KMS-11 (cell line): ENCODE measurements at regions not wholly inside any gene's neighbourhood (a gene's known extent, or its start where the extent isn't known, plus 50 kb on each side); places are given as distances from the start of the nearest gene placed in this dataset.

Experiments
- H2AFZ ChIP-seq: fragments of 200-600 bp; sonication (generic); 2 replicates; pipeline ENCODE4 v1.6.1; 2016; ENCODE audit warnings: antibody characterized with exemption, mixed run types, low read depth
- H3K27ac ChIP-seq: fragments of 200-600 bp; sonication (generic); 2 replicates; pipeline ENCODE4 v1.6.1; 2016; ENCODE audit warnings: mild to moderate bottlenecking, mixed run types
- H3K27me3 ChIP-seq: fragments of 200-600 bp; sonication (generic); 2 replicates; pipeline ENCODE4 v1.6.1; 2017; ENCODE audit warnings: mild to moderate bottlenecking, low read depth, mixed run types, moderate library complexity; ENCODE audit not compliant: insufficient read depth
- H3K36me3 ChIP-seq: fragments of 200-600 bp; sonication (generic); 2 replicates; pipeline ENCODE4 v1.6.1; 2017; ENCODE audit warnings: mild to moderate bottlenecking, mixed run types; ENCODE audit not compliant: insufficient read depth
- H3K4me1 ChIP-seq: fragments of 200-600 bp; sonication (generic); 2 replicates; pipeline ENCODE4 v1.6.1; 2016; ENCODE audit warnings: mild to moderate bottlenecking, low read depth, mixed run types; ENCODE audit not compliant: poor library complexity, severe bottlenecking
- H3K4me2 ChIP-seq: fragments of 200-600 bp; sonication (generic); 2 replicates; pipeline ENCODE4 v1.7.0; 2016; ENCODE audit warnings: mild to moderate bottlenecking, mixed run types
- H3K4me3 ChIP-seq: fragments of 200-600 bp; sonication (generic); IDR thresholded peaks from 2 replicates; pipeline ENCODE4 v1.6.1; 2017; ENCODE audit warnings: low read depth, low read length, mixed read lengths; ENCODE audit not compliant: insufficient read depth
- H3K79me2 ChIP-seq: fragments of 200-600 bp; sonication (generic); 2 replicates; pipeline ENCODE4 v1.6.1; 2016; ENCODE audit warnings: low read depth, mixed run types; ENCODE audit not compliant: insufficient read depth
- H3K9ac ChIP-seq: fragments of 200-600 bp; sonication (generic); 2 replicates; pipeline ENCODE4 v1.6.1; 2016; ENCODE audit warnings: mild to moderate bottlenecking, mixed run types
- H4K20me1 ChIP-seq: fragments of 200-600 bp; sonication (generic); 2 replicates; pipeline ENCODE4 v1.6.1; 2016; ENCODE audit warnings: mild to moderate bottlenecking, mixed run types; ENCODE audit not compliant: insufficient read depth
- TF ChIP-seq, protein P1 (sequence below): fragments of 200-600 bp; sonication (generic); conservative IDR thresholded peaks from 2 replicates; pipeline ENCODE4 v1.6.1; 2017; ENCODE audit warnings: low read depth, mild to moderate bottlenecking, antibody characterized with exemption, low read length, moderate library complexity, mixed read lengths

DNA sequence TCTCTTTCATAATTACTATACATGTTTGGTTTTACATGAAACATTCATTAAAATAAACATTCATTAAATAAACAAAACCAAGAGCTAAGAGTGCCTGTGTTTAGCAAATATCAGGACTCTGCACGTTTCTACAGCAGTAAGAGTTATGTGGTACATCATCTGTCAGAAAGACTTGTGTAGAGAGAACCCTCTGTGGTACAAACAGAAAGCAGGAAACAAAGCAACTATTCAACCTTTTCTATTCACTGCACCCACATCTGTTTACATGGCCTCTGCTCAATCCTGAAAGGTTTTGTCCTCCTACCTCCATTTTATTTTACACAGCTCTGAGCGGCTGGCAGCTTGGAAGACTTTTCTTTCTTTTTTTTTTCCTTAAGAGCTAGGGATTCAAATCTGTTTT, 90.7 kb upstream of the PCDH18 start:
- Histone ChIP-seq H3K4me1 (peaks cover 14% of the 10 kb centered on the region), H3K79me2 (no peaks in the 10 kb centered on the region), H2AFZ (peak overlapping the region; percentile 55; the same call in 1 of the 2 replicates), H3K27ac (peak overlapping the region; percentile 24; the same call in 1 of the 2 replicates), H3K27me3 (no peaks in the 10 kb centered on the region), H3K9ac (no peak overlapping the region), H4K20me1 (no peaks in the 10 kb centered on the region), H3K4me2 (peak overlapping the region; percentile 24; the same call in 1 of the 2 replicates), H3K4me3 (no peak overlapping the region), H3K36me3 (no peaks in the 10 kb centered on the region)
- TF ChIP-seq, protein P1, sequence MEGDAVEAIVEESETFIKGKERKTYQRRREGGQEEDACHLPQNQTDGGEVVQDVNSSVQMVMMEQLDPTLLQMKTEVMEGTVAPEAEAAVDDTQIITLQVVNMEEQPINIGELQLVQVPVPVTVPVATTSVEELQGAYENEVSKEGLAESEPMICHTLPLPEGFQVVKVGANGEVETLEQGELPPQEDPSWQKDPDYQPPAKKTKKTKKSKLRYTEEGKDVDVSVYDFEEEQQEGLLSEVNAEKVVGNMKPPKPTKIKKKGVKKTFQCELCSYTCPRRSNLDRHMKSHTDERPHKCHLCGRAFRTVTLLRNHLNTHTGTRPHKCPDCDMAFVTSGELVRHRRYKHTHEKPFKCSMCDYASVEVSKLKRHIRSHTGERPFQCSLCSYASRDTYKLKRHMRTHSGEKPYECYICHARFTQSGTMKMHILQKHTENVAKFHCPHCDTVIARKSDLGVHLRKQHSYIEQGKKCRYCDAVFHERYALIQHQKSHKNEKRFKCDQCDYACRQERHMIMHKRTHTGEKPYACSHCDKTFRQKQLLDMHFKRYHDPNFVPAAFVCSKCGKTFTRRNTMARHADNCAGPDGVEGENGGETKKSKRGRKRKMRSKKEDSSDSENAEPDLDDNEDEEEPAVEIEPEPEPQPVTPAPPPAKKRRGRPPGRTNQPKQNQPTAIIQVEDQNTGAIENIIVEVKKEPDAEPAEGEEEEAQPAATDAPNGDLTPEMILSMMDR: no peak

DNA sequence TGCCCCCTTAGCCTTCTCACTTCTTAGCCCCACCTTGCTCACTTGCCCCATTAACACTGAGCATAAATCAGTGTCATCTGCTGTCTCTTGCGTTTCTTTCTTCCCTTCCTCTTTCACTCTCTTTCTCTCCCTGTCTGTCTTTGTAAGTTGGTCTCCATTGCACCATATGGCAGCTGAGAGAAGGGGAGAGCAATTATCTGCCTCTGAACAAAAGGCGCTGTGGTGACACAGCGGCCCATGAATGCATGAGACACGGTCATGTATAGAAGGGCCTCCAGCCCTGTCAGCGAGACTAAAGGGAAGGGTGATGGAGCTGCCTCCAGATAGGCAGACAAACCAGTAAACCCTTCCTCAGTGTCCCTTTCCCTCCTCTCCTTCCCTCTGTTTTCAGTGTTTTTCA, 88.8 kb upstream of the PCDH18 start:
- TF ChIP-seq, protein P1: no peak
- no peak overlapping the region for H3K27ac ChIP-seq
- no peaks in the 10 kb centered on the region for H3K36me3 ChIP-seq
- H3K4me1 ChIP-seq: peaks cover 14% of the 10 kb centered on the region
- H3K4me2 ChIP-seq: no peak overlapping the region
- no peaks in the 10 kb centered on the region for H3K27me3 ChIP-seq
- H3K79me2 ChIP-seq: no peaks in the 10 kb centered on the region
- H2AFZ ChIP-seq: no peak overlapping the region
- no peaks in the 10 kb centered on the region for H4K20me1 ChIP-seq
- no peak overlapping the region for H3K4me3 ChIP-seq
- no peak overlapping the region for H3K9ac ChIP-seq

DNA sequence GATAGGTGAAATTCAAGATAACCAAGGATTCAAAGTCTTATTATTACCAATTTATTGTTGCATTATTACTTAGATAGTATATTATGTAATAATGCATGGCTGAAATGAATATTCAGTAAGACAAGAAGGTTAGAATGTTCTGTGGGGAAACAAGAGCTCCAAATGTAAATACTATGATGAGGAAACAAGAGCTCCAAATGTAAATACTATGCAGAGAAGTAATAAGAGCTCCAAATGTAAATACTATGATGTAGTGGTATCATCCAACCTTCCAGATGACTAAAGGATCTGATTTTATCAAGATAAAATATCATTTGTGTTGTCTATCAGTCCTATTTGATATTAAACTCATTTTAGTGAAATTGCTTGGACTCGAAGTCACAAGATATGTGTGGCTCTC, 82.2 kb upstream of the PCDH18 start:
- Histone ChIP-seq H3K4me2 (no peak overlapping the region), H3K79me2 (no peaks in the 10 kb centered on the region), H3K27ac (no peak overlapping the region), H3K27me3 (no peaks in the 10 kb centered on the region), H2AFZ (no peak overlapping the region), H3K4me1 (no peaks in the 10 kb centered on the region), H4K20me1 (no peaks in the 10 kb centered on the region), H3K9ac (no peak overlapping the region), H3K36me3 (no peaks in the 10 kb centered on the region), H3K4me3 (no peak overlapping the region)
- TF ChIP-seq, protein P1: no peak

DNA sequence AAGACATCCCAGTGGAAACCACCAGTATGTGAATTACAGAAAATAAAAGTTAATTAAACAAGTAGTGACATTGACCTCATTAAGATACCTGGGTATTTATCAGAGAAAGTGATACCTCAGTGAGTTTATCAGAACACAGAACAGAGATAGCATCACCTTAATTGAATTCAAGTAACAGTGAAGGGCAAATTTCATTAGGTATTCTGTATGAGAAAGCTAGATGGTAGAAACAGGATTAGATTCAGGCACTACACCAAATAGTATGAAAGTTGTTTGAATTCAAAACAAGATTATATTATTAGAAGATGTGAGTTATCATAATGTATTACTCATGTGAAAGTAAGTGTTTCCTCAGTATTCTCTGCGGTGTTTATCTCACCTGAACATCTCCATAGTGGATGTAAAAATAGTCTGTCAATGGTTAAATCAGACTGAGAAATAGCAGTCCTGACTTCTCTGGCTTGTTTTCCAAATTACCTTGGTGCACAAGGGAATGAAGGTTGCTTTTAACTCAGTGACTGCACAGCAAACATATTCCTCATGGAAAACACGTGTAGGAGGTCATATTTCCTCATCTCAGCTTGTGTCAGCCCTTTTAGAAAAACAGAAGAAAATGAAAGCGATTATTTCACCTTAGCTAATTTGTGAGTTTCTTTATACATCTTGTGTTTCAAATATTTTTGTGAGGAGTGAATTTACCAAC, 79.9 kb upstream of the PCDH18 start:
- H3K36me3 ChIP-seq: no peaks in the 10 kb centered on the region
- no peaks in the 10 kb centered on the region for H3K27me3 ChIP-seq
- H3K9ac ChIP-seq: no peak overlapping the region
- H3K4me1 ChIP-seq: no peaks in the 10 kb centered on the region
- no peak overlapping the region for H3K4me2 ChIP-seq
- H3K79me2 ChIP-seq: no peaks in the 10 kb centered on the region
- H4K20me1 ChIP-seq: no peaks in the 10 kb centered on the region
- H3K27ac ChIP-seq: no peak overlapping the region
- H3K4me3 ChIP-seq: no peak overlapping the region
- H2AFZ ChIP-seq: no peak overlapping the region
- TF ChIP-seq, protein P1: no peak
